ENCODE measurements at regions not wholly inside any gene's neighbourhood (a gene's known extent, or its start where the extent isn't known, plus 50 kb on each side); places are given as distances from the start of the nearest gene placed in this dataset.
A peak's percentile ranks its signal among the peaks of the same experiment; 100 is the strongest.

GRCh38 chr3:189049458-189050236, 122.1 kb upstream of the TPRG1 start:
- no peak for DNase-seq

DNA sequence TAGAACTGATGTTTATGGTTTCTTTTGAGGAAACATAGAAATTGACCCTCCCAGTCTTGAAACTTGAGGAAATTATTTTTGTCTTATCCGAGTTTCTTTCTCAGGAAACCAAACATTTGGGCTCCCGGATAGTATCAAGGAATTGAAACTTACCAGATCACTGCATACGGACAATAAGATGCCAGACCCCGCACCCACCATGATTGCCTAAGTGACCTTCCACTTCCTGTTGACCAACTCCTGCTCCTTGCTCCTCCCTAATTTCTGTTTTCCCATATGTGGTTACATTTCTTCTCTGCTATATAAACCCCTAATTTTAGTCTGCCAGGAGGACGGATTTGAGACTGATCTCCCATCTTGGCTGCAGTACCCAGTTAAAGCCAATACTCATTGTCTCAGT, 118.4 kb upstream of the TPRG1 start:
- DNase-seq = no peak

DNA sequence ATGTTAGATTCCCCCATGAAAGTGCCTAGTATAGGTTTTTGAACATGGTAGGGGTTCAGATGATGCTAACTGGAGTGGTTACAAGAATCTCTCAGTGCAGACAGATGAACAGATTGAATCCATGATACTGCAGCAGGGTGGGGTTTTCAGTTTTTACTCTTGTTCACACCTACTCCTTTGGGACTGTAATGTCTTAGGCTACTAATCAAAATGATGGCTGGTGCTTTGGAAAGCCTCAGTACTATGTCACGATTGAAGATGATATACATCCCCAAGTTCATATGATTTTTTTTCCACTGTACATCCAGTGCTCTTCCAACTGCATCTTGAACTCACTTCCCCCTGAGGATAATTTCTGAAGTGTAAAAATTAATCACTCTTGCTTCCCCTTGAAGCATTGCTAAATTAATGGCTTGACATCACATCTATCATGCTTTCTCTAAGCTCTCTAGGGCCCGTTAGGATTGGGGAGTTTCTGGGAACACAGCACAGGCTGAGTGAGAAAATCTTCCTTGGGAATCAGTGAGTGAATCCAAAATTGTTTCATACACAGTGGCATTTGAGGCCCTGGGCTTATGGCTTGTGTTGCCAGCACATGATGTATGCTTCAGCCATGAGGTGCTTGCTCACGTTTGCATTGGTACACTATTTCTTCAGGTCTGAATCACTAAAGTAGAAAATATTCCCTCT, 115.0 kb upstream of the TPRG1 start:
- DNase-seq = no peak

- no peak for DNase-seq
Observed at GRCh38 chr3:189057369-189057768, 114.4 kb upstream of the TPRG1 start.

DNA sequence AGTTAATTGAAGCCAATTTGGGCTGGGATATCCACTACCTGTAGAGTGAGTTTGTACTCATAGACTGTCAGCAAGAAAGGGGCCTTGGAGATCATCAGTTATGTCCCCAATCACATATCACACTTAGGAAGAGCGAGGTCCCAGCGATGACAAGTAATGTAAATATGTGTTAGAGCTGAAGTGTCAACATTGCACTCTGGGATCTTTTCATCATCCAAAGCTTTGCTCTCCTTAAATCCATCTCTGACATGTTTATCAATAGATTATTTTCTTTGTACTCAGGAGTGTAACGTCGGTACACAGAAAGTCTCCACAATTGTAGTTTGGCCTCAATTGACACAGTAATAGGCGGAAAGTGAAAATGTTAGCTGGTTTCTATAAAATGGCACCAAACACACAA, 113.7 kb upstream of the TPRG1 start:
- DNase-seq = no peak

DNA sequence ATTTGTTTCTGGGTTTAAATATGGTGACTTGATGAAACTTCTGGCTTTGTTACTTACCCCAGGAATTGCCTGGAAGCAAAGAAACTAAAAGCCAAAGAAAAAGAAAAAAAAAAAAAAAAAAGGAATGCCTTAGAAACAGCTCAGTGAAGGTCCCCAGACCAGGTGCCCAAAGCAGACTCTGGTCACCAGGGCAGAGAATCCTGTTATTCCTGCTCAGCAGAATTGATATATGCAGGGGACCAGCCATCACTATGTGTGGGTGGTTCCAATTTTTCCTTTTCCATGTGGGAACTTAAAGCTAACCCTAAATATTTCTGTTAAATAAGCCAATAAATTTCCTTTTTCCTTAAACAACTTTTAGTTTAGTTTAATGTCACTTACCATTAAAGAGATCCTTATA, 100.8 kb upstream of the TPRG1 start:
- DNase-seq = no peak

GRCh38 chr3:189071446-189071845, 100.3 kb upstream of the TPRG1 start:
- DNase-seq = peak in 1 of 2 experiments; percentile 67

DNA sequence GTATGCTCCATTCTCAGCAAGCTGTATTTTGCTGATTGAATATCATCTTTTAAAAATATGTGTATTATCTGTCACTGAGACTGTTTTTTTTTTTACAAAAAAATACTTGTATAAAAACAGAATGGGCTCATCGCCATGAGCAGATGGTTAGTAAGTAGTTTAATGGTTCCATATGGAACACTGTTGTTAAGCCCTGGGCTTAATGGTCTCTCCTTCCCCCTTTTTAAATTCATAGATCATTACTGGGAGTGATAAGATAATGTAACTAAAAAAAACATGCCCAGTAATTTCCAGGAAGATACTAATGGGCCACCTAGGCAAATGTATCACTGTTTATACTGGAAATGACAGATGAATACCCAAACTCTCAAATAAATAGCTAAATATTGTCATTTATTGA, 95.3 kb upstream of the TPRG1 start:
- DNase-seq = peak in 1 of 2 experiments; percentile 33

GRCh38 chr3:189080745-189081144, 91.0 kb upstream of the TPRG1 start:
- DNase-seq = no peak

GRCh38 chr3:189082666-189083427, 88.9 kb upstream of the TPRG1 start:
- no peak for DNase-seq

- no peak for DNase-seq
Observed at GRCh38 chr3:189084620-189085019, 87.2 kb upstream of the TPRG1 start.

- DNase-seq = no peak
Observed at GRCh38 chr3:189092547-189092946, 79.2 kb upstream of the TPRG1 start.

GRCh38 chr3:189094539-189094938, 77.2 kb upstream of the TPRG1 start:
- DNase-seq = no peak

- no peak for DNase-seq
Observed at GRCh38 chr3:189096092-189096491, 75.7 kb upstream of the TPRG1 start.

GRCh38 chr3:189099031-189099471, 72.7 kb upstream of the TPRG1 start:
- DNase-seq = no peak

DNA sequence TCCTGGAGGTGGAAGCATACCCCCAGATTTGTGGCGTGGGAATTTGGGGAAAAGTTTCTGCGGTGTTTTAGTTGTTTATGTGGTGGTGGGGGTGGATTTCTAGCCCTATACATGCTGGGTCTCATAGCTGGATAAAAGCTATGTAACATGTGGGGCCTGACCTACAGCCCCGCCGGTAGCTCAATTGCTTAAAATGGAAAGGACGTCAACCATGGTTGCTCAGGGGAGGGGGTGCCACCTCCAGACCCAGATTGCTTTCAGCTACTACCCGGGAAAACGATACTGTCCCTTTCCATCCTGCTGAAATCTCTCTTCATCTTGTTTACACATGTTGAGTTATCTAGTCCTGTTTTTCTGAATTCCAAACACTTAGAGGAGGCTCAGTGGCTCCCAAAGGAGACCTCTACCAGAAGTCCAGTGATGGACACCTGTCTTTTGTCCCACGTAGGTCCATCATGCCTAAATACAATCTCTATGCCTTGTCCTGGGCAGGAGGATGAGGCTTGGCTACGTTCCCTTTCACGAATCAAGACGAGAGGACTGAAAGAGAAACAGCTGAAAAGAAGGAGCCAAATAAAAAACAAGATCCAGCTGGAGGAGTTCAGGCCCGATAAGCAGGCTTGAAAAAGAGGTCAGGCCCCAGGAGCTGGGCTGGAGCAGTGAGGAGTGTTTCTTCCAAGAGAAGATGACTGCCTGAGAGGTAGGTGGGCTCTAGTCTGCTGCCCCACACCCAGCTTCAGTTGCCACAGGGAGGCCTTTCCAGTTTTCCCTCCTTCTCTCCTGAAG, 72.1 kb upstream of the TPRG1 start:
- no peak for DNase-seq

DNA sequence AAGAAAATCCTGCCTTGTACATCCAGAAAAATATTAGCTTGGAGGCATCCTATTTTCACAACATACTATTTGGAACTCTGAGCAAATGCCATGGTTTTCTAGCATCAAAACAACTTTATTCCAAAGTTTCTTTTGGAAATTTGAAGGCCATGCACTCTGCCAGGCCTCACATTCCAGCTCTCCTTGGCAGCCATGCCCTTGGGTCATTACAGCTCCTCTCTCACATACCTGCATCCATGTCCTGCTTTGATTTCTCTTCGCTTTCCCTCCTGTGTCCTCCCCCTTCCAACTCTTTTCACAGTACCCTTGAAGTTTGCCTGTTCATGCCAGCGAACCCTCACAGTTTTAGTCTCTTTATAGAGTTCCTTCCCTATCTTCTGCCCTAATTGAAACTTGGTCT, 70.9 kb upstream of the TPRG1 start:
- DNase-seq = no peak

GRCh38 chr3:189101594-189101993, 70.2 kb upstream of the TPRG1 start:
- DNase-seq = no peak

- DNase-seq = no peak
Observed at GRCh38 chr3:189103208-189103607, 68.6 kb upstream of the TPRG1 start.

GRCh38 chr3:189108067-189108466, 63.7 kb upstream of the TPRG1 start:
- peak; percentile 46 to 78 for DNase-seq

GRCh38 chr3:189108735-189109134, 63.0 kb upstream of the TPRG1 start:
- DNase-seq = no peak

GRCh38 chr3:189109145-189109544, 62.6 kb upstream of the TPRG1 start:
- DNase-seq = no peak

- DNase-seq = no peak
Observed at GRCh38 chr3:189117087-189117486, 54.7 kb upstream of the TPRG1 start.

Data from NCI-H2081 (cell line).